Heart right ventricle (tissue), 16 donors: ENCODE measurements at regions not wholly inside any gene's neighbourhood (a gene's known extent, or its start where the extent isn't known, plus 50 kb on each side); places are given as distances from the start of the nearest gene placed in this dataset.

ENCODE experiments used
- ATAC-seq, 8 donors: fragments of 200-7000 bp; cut with Tn5 transposase; one replicate each; pipeline ENCODE4 v1.9.1; 2020; ENCODE audit warnings: mild to moderate bottlenecking in 8 of 8, moderate library complexity in 8 of 8, moderate number of reproducible peaks in 1 of 8
- DNase-seq, 2 donors: peaks; one replicate each; pipeline ENCODE4 v3.0.0-alpha.2; 2020
- H3K27ac ChIP-seq, 10 donors: fragments of 200-600 bp; sonication (generic) in 2 of 10; one replicate each; pipeline versions ENCODE4 v1.5.0 to v1.8.0; 2020 to 2022; ENCODE audit warnings: mild to moderate bottlenecking in 3 of 10
- H3K27me3 ChIP-seq, 7 donors: fragments of 200-600 bp; one replicate each; pipeline ENCODE4 v1.8.0; 2021 to 2022; ENCODE audit warnings: mild to moderate bottlenecking in 2 of 7
- H3K36me3 ChIP-seq, 9 donors: fragments of 200-600 bp; sonication (generic) in 1 of 9; one replicate each; pipeline versions ENCODE4 v1.5.0 to v1.8.0; 2020 to 2022; ENCODE audit warnings: mild to moderate bottlenecking in 2 of 9
- H3K4me1 ChIP-seq, 9 donors: fragments of 200-600 bp; sonication (generic) in 1 of 9; one replicate each; pipeline versions ENCODE4 v1.5.0 to v1.8.0; 2020 to 2022; ENCODE audit warnings: mild to moderate bottlenecking in 4 of 9
- H3K4me3 ChIP-seq, 10 donors: fragments of 200-600 bp; sonication (generic) in 2 of 10; one replicate each; pipeline versions ENCODE4 v1.5.0 to v1.8.0; 2020 to 2022; ENCODE audit warnings: mild to moderate bottlenecking in 7 of 10, moderate library complexity in 2 of 10
- H3K9me3 ChIP-seq, 11 donors: fragments of 200-600 bp in 10 of 11; sonication (generic) in 2 of 11; one replicate each; pipeline versions ENCODE4 v1.5.0 to v1.8.0; 2013 to 2022; ENCODE audit warnings: mild to moderate bottlenecking in 2 of 11, control low read depth in 1 of 11, moderate library complexity in 1 of 11
- CTCF ChIP-seq, 9 donors: fragments of 200-600 bp; sonication (generic) in 2 of 9; IDR thresholded peaks; one replicate each; pipeline versions ENCODE4 v1.5.0 to v1.8.0; 2021 to 2022; ENCODE audit warnings: antibody characterized with exemption in 9 of 9, mild to moderate bottlenecking in 5 of 9, moderate library complexity in 1 of 9
- WGBS, 2 donors: extraction: QIAGEN DNeasy Blood & Tissue Kit; methylation state at CpG; one replicate each; pipeline ENCODE4 v1.1.7; 2013; ENCODE audit warnings: inconsistent platforms in 1 of 2; 5-methylcytosine and 5-hydroxymethylcytosine counted together
- intact Hi-C, 10 donors: fragments of 100-400 bp; cut with DNase I; formaldehyde crosslinking; loops; one replicate each; pipeline versions ENCODE4 v1.11.1 to v1.14.2; 2022
- donor health status: Arrhythmogenic right ventricular cardiomyopathy.
- donor health status: ischemic (EF 13 %, LVEDD 7.1; RV severe dilation, severe dysfunction).
- donor health status: healthy with polysubstance abuse.
- donor health status: DM: no; HTN: yes; CAD: no.
- donor health status: DM: no; HTN: no; CAD: no.
- donor health status: ischemic (EF 25% LVEDD 6.9; RV normal size, moderate dysfunction).
- donor health status: ischemic (EF 25% LVEDD 5.7; RV mildly dilated, moderate dysfunction).
- donor health status: healthy.
- donor health status: DM: yes; HTN: yes; CAD: no.
- donor health status: Ischemic cardiomyopathy.
- donor health status: ischemic (EF 35%, LVEDD 5.7; RV mildly dilated, moderate dysfunction).
- donor health status: nonischemic (EF 11% LVEDD 7.7; RV severe dilation, severe dysfunction).
- donor health status: DM: yes; HTN: yes; CAD: no.
- donor health status: PGD.
- donor health status: ischemic (EF 29% LVEDD 5.4; RV normal size, mild dysfunction).
- donor health status: nonischemic (EF 23%, LVEDD 6.1; RV moderate dilation, normal function).

DNA sequence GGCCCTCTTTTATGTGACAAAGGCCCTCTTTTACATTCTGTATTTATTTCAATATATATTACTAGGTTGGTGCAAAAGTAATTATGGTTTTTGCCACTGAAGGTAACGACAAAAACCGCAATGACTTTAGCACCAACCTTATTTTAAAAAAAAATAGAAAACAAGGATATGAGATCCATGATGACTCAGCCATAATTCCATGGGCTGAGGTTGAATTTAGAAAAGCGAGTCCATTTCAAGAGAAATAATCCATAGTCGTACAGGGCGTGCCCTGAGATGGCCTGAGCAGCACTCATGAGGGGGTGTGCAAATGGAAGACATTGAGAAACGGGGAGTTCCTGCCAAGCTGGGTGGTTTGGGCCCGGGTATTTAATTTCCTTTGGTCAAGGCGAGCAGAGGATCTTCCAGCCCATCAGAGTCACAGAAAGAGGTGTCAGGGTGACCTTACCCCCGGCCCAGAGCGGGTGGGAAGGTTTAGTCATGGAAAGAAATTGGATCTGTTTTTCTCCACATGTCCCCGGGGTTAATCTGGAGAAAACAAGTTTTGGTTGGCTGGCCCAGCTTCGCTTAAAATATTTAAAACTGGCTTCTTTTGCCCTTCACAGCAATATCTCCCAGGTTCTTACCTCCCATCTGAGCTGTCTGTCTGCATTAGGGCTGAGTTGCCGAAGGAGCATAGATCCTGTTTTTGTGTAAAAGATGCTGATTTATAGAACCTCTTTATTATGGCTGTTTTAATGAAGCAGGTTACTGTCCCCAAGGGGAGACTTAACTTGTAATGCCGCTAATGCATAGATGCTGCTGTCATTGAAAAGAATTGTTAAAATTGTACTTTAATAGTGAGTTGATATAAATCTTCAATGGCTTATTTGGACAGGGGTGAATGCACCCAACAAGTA, 255.6 kb downstream of the PREX1 start:
- H3K9me3 ChIP-seq: no peaks in the 10 kb centered on the region
- no peak overlapping the region for H3K27ac ChIP-seq
- DNase-seq: no peak
- ATAC-seq: no peak
- H3K36me3 ChIP-seq: no peaks in the 10 kb centered on the region
- TF ChIP-seq CTCF (IDR thresholded peaks at IDR 0.05): no peak
- 73 to 78% methylated on average over 14 of the region's 14 CpGs for WGBS, 2 donors
- peaks cover 0 to 11% (median 0%) of the 10 kb centered on the region in 7 donors for H3K27me3 ChIP-seq
- intact Hi-C loops: no loop called here
- H3K4me1 ChIP-seq: no peaks in the 10 kb centered on the region
- H3K4me3 ChIP-seq: no peak overlapping the region

DNA sequence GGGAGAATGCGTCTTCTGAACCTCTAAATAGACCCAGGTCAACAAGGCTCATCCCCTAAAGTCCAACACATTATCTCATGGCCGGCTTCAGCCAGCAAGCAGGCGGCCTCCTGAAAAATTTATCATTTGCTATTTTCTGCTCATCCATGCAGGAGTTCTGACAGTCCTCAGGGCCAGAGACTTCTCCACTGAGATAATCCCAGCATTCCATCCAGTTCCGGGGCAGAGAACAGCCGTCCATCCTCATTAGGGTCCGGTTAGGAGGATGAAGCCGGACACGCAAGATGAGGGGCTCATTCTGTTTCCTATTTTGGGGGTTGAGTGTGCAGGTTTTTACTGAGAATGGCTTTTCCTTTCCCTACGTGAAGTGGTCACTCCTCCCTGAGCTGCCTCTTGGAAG, 258.1 kb downstream of the PREX1 start:
- no peaks in the 10 kb centered on the region for H3K36me3 ChIP-seq
- no peak overlapping the region for H3K27ac ChIP-seq
- no peaks in the 10 kb centered on the region for H3K4me1 ChIP-seq
- TF ChIP-seq CTCF (IDR thresholded peaks at IDR 0.05): no peak
- no peak overlapping the region for H3K4me3 ChIP-seq
- intact Hi-C loops: no loop called here
- peaks cover 0 to 35% (median 7%) of the 10 kb centered on the region in 7 donors for H3K27me3 ChIP-seq
- ATAC-seq (no peak), DNase-seq (no peak)
- H3K9me3 ChIP-seq: no peaks in the 10 kb centered on the region
- WGBS, 2 donors: 66 to 68% methylated on average over 9 of the region's 9 CpGs

- 90% methylated on average over 5 of the region's 5 CpGs for WGBS, 2 donors
- TF ChIP-seq CTCF (IDR thresholded peaks at IDR 0.05): no peak
- ATAC-seq (no peak), DNase-seq (no peak)
- intact Hi-C loops: no loop called here
- Histone ChIP-seq H3K27me3 (peaks cover 0 to 37% (median 7%) of the 10 kb centered on the region in 7 donors), H3K9me3 (no peaks in the 10 kb centered on the region), H3K36me3 (no peaks in the 10 kb centered on the region), H3K4me1 (no peaks in the 10 kb centered on the region), H3K27ac (no peak overlapping the region), H3K4me3 (no peak overlapping the region)
These were observed 259.3 kb downstream of the PREX1 start for GRCh38 chr20:48568520-48568919.

- Histone ChIP-seq H3K4me3 (no peak overlapping the region), H3K4me1 (no peaks in the 10 kb centered on the region), H3K27ac (no peak overlapping the region), H3K27me3 (peaks cover 0 to 41% (median 12%) of the 10 kb centered on the region in 7 donors), H3K36me3 (no peaks in the 10 kb centered on the region), H3K9me3 (no peaks in the 10 kb centered on the region)
- TF ChIP-seq CTCF (IDR thresholded peaks at IDR 0.05): no peak
- intact Hi-C loops: no loop called here
- whole genome bisulfite sequencing, 2 donors: 76 to 85% methylated on average over 5 of the region's 5 CpGs
- ATAC-seq (no peak), DNase-seq (no peak)
These were observed 260.7 kb downstream of the PREX1 start for GRCh38 chr20:48567145-48567544.
